Chondrocyte (in vitro differentiated cells): ENCODE measurements at regions not wholly inside any gene's neighbourhood (a gene's known extent, or its start where the extent isn't known, plus 50 kb on each side); places are given as distances from the start of the nearest gene placed in this dataset.

Source experiments
- DNase-seq: peaks from one replicate; pipeline ENCODE4 v3.0.0; 2021; ENCODE audit warnings: mixed read lengths, low spot score
- H3K27ac Mint-ChIP-seq: one replicate; pipeline ENCODE4 v1.8.0; 2021; ENCODE audit warnings: mild to moderate bottlenecking, moderate library complexity, mixed read lengths; ENCODE audit not compliant: unreplicated experiment
- H3K27me3 Mint-ChIP-seq: 2 replicates; pipeline ENCODE4 v1.8.0; 2021; ENCODE audit warnings: low read depth, mixed read lengths
- H3K36me3 Mint-ChIP-seq: 2 replicates; pipeline ENCODE4 v1.8.0; 2021; ENCODE audit warnings: low read depth, mixed read lengths
- H3K4me1 Mint-ChIP-seq: 2 replicates; pipeline ENCODE4 v1.8.0; 2021; ENCODE audit warnings: low read depth, mild to moderate bottlenecking, mixed read lengths
- H3K4me3 Mint-ChIP-seq: one replicate; pipeline ENCODE4 v1.8.0; 2021; ENCODE audit warnings: mild to moderate bottlenecking, moderate library complexity, mixed read lengths; ENCODE audit not compliant: unreplicated experiment
- H3K9me3 Mint-ChIP-seq: 2 replicates; pipeline ENCODE4 v1.8.0; 2021; ENCODE audit warnings: low read depth, mixed read lengths
- CTCF ChIP-seq: fragments of 200-600 bp; sonication (generic); IDR thresholded peaks from 2 replicates; pipeline ENCODE4 v1.5.0; 2021; ENCODE audit warnings: antibody characterized with exemption, mild to moderate bottlenecking, moderate library complexity

GRCh38 chr1:22349362-22350043, 102.1 kb upstream of the ZBTB40 start:
- Mint-ChIP-seq H3K27ac (no peak overlapping the region), H3K36me3 (no peaks in the 10 kb centered on the region), H3K27me3 (peaks cover 50% of the 10 kb centered on the region), H3K4me3 (no peak overlapping the region), H3K9me3 (no peaks in the 10 kb centered on the region), H3K4me1 (no peaks in the 10 kb centered on the region)
- DNase-seq, result no peak
- TF ChIP-seq CTCF, result no peak

GRCh38 chr1:22350171-22350923, 101.3 kb upstream of the ZBTB40 start:
- H3K36me3 Mint-ChIP-seq, result no peaks in the 10 kb centered on the region
- DNase-seq, result no peak
- H3K27ac Mint-ChIP-seq, result no peak overlapping the region
- no peaks in the 10 kb centered on the region for H3K9me3 Mint-ChIP-seq
- no peak overlapping the region for H3K4me3 Mint-ChIP-seq
- no peaks in the 10 kb centered on the region for H3K4me1 Mint-ChIP-seq
- TF ChIP-seq CTCF, result no peak
- H3K27me3 Mint-ChIP-seq, result peaks cover 42% of the 10 kb centered on the region

- Mint-ChIP-seq H3K27ac (no peak overlapping the region), H3K27me3 (peaks cover 35% of the 10 kb centered on the region), H3K4me1 (no peaks in the 10 kb centered on the region), H3K4me3 (no peak overlapping the region), H3K36me3 (no peaks in the 10 kb centered on the region), H3K9me3 (no peaks in the 10 kb centered on the region)
- TF ChIP-seq CTCF, result no peak
- no peak for DNase-seq
Observed at GRCh38 chr1:22350924-22351767, 100.5 kb upstream of the ZBTB40 start.

GRCh38 chr1:22351768-22352080, 99.9 kb upstream of the ZBTB40 start:
- no peak for DNase-seq
- Mint-ChIP-seq H3K9me3 (no peaks in the 10 kb centered on the region), H3K27ac (no peak overlapping the region), H3K27me3 (peaks cover 33% of the 10 kb centered on the region), H3K4me1 (no peaks in the 10 kb centered on the region), H3K4me3 (no peak overlapping the region), H3K36me3 (no peaks in the 10 kb centered on the region)
- no peak for TF ChIP-seq CTCF

- no peak for TF ChIP-seq CTCF
- Mint-ChIP-seq H3K27ac (no peak overlapping the region), H3K4me3 (no peak overlapping the region), H3K4me1 (no peaks in the 10 kb centered on the region), H3K9me3 (no peaks in the 10 kb centered on the region), H3K27me3 (peaks cover 38% of the 10 kb centered on the region), H3K36me3 (no peaks in the 10 kb centered on the region)
- no peak for DNase-seq
Observed at GRCh38 chr1:22352355-22352754, 99.3 kb upstream of the ZBTB40 start.
